DMS79 treated with DMSO at 0.1 percent for 48 hours (cell line): ENCODE measurements at regions not wholly inside any gene's neighbourhood (a gene's known extent, or its start where the extent isn't known, plus 50 kb on each side); places are given as distances from the start of the nearest gene placed in this dataset.

Experiments
- DNase-seq: peaks from one replicate; lab custom pipeline; 2025; lab: John Stamatoyannopoulos, UW

- DNase-seq, result no peak
These were observed 89.8 kb upstream of the NEUROD1 start for GRCh38 chr2:181770150-181770549.

- no peak for DNase-seq
These were observed 91.0 kb upstream of the NEUROD1 start for GRCh38 chr2:181771356-181771755.

GRCh38 chr2:181772334-181772733 lies 92.0 kb upstream of the NEUROD1 start:
- no peak for DNase-seq

- DNase-seq, result no peak
These were observed 92.5 kb upstream of the NEUROD1 start for GRCh38 chr2:181772777-181773176.

GRCh38 chr2:181774685-181775084 lies 94.4 kb upstream of the NEUROD1 start:
- DNase-seq, result no peak

- DNase-seq, result no peak
These were observed 96.0 kb upstream of the NEUROD1 start for GRCh38 chr2:181776336-181776735.

GRCh38 chr2:181777734-181778133 lies 97.4 kb upstream of the NEUROD1 start:
- no peak for DNase-seq

- DNase-seq, result no peak
These were observed 98.4 kb upstream of the NEUROD1 start for GRCh38 chr2:181778621-181779201.

- DNase-seq, result no peak
These were observed 99.1 kb upstream of the NEUROD1 start for GRCh38 chr2:181779288-181780021.

GRCh38 chr2:181780047-181780651 lies 99.8 kb upstream of the NEUROD1 start:
- peak; percentile 42 for DNase-seq

GRCh38 chr2:181780657-181781056 lies 100.3 kb upstream of the NEUROD1 start:
- no peak for DNase-seq

- peak; percentile 19 for DNase-seq
These were observed 100.9 kb upstream of the NEUROD1 start for GRCh38 chr2:181781078-181781786.

- DNase-seq, result no peak
These were observed 102.3 kb upstream of the NEUROD1 start for GRCh38 chr2:181782660-181783059.

GRCh38 chr2:181784556-181784955 lies 104.2 kb upstream of the NEUROD1 start:
- no peak for DNase-seq

GRCh38 chr2:181785691-181786344 lies 105.5 kb upstream of the NEUROD1 start:
- no peak for DNase-seq

- DNase-seq, result no peak
These were observed 104.9 kb upstream of the ITPRID2 start for GRCh38 chr2:181786371-181787228.

- DNase-seq, result no peak
These were observed 104.1 kb upstream of the ITPRID2 start for GRCh38 chr2:181787310-181788048.

- DNase-seq, result no peak
These were observed 102.5 kb upstream of the ITPRID2 start for GRCh38 chr2:181788897-181789555.

- no peak for DNase-seq
These were observed 101.6 kb upstream of the ITPRID2 start for GRCh38 chr2:181789827-181790448.
